IPS-NIHi7 (cell line): ENCODE measurements at regions not wholly inside any gene's neighbourhood (a gene's known extent, or its start where the extent isn't known, plus 50 kb on each side); places are given as distances from the start of the nearest gene placed in this dataset.

Source experiments
- DNase-seq: peaks from one replicate; pipeline ENCODE4 v3.0.0; 2012; ENCODE audit warnings: mixed read lengths; ENCODE audit errors: extremely low spot score

- no peak for DNase-seq
Observed at GRCh38 chr2:203812294-203813221, 55.0 kb upstream of the CTLA4 start.

DNA sequence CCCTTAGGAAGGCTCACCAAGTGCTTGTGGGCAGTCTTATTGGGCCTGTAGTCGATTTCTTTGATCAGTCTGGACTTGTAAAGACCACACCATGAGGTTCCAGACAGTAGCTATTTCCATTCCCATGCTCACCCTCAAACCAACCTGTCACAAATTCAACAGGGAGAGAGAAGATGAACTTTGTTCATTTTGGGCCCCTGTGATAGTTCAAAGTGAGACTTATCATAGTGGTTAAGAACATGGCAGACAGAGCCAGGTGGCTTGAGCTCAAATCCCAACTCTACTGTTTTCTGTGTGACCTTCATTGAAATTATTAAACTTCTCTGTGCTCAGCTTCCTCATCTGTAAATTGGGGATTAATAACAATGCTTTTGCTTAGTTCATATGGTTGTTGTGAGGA lies 53.9 kb upstream of the CTLA4 start:
- DNase-seq: no peak

DNA sequence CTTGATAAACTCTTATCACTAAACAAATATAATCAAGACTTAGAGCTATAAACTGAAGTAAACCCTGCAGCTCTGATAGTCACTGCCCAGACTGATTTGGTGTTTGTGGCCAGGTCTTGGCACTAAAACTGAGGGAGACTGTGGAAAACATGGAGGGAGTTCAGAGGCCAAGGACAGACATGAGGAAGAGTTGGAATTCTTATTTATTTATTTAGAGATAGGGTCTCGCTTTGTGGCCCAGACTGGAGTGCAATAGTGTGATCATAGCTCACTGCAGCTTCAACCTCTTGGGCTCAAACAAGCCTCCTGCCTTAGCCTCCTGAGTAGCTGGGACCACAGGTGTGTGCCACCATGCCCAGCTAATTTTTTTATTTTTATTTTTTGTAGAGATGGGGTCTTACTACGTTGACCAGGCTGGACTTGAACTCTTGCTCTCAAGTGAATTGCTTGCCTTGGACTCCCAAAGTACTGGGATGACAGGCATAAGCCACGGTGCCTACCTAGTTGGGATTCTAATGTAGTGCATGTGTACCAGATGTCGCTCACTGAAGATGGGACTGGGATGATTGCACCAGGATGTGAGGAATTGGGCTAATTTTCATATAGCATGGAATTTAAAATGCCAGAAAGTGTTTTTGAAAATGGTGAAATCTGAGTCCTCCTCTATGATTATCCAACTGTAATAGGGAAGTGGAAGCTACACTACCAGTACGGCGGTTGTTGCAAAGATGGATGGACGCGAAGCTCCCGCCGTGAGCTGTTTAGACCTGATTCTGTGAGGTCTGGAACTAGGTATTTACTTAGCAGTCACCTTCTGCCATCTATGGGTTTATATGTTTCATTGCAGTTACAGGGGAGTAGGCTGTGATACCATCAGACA lies 52.7 kb upstream of the CTLA4 start:
- DNase-seq: peak; percentile 84

DNA sequence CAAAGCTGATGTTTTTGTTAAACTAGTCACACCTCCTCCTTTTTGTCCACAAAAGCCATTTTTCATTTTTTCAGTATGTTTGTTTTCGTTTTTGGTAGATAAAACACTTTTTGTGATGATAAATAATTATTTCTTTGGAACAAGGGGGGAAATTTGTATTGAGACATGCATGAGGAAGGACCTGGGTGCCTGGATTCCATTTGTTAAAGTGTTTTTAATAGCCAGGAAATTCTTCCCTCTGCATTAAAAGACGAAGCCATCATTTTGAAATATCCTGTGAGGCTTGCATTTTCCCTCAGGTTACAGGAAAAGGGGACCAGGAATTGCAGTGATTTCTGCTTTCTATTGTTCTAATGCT lies 52.1 kb upstream of the CTLA4 start:
- DNase-seq: no peak

GRCh38 chr2:203817147-203817546 lies 50.4 kb upstream of the CTLA4 start:
- DNase-seq: no peak
